Hepatocyte (in vitro differentiated cells): ENCODE measurements at regions not wholly inside any gene's neighbourhood (a gene's known extent, or its start where the extent isn't known, plus 50 kb on each side); places are given as distances from the start of the nearest gene placed in this dataset.

Experiments
- DNase-seq: peaks from one replicate; pipeline ENCODE4 v3.0.0-alpha.2; 2016; ENCODE audit warnings: low spot score
- H2AFZ ChIP-seq: fragments of 200-600 bp; sonication (generic); 2 replicates; pipeline ENCODE4 v1.6.0; 2016; ENCODE audit warnings: antibody characterized with exemption, mild to moderate bottlenecking
- H3K27ac ChIP-seq: fragments of 200-600 bp; sonication (generic); 2 replicates; pipeline ENCODE4 v1.5.1; 2016; ENCODE audit warnings: mild to moderate bottlenecking
- H3K27me3 ChIP-seq: fragments of 200-600 bp; sonication (generic); 2 replicates; pipeline ENCODE4 v1.6.1; 2016
- H3K36me3 ChIP-seq: fragments of 200-600 bp; sonication (generic); replicated peaks from 2 replicates; pipeline ENCODE4 v1.5.1; 2016; ENCODE audit warnings: low read depth; ENCODE audit not compliant: insufficient read depth
- H3K4me1 ChIP-seq: fragments of 200-600 bp; sonication (generic); 2 replicates; pipeline ENCODE4 v1.5.1; 2016; ENCODE audit warnings: mild to moderate bottlenecking, moderate library complexity; ENCODE audit not compliant: insufficient read depth
- H3K4me2 ChIP-seq: fragments of 200-600 bp; sonication (generic); 2 replicates; pipeline ENCODE4 v1.6.0; 2016
- H3K4me3 ChIP-seq: fragments of 200-600 bp; sonication (generic); 2 replicates; pipeline ENCODE4 v1.5.1; 2016; ENCODE audit warnings: mild to moderate bottlenecking
- H3K79me2 ChIP-seq: fragments of 200-600 bp; sonication (generic); 2 replicates; pipeline ENCODE4 v1.6.0; 2017; ENCODE audit warnings: mild to moderate bottlenecking
- H3K9me2 ChIP-seq: fragments of 200-600 bp; sonication (generic); replicated peaks from 2 replicates; pipeline ENCODE4 v1.6.0; 2017; ENCODE audit warnings: mild to moderate bottlenecking; ENCODE audit not compliant: insufficient read depth
- H3K9me3 ChIP-seq: fragments of 200-600 bp; sonication (generic); 2 replicates; pipeline ENCODE4 v1.5.1; 2016; ENCODE audit warnings: low read depth, mild to moderate bottlenecking
- H4K20me1 ChIP-seq: fragments of 200-600 bp; sonication (generic); 2 replicates; pipeline ENCODE4 v1.6.0; 2016; ENCODE audit warnings: mild to moderate bottlenecking; ENCODE audit not compliant: insufficient read depth, poor library complexity, severe bottlenecking
- EZH2 ChIP-seq: fragments of 200-600 bp; sonication (generic); IDR thresholded peaks from 2 replicates; pipeline ENCODE4 v1.6.1; 2016; ENCODE audit warnings: antibody characterized with exemption, mild to moderate bottlenecking, borderline replicate concordance
- EZH2phosphoT487 ChIP-seq: fragments of 200-600 bp; sonication (generic); IDR thresholded peaks from one replicate; pipeline ENCODE4 v1.6.1; 2018; ENCODE audit warnings: antibody characterized with exemption, mild to moderate bottlenecking, low read depth, moderate library complexity; ENCODE audit not compliant: unreplicated experiment, severe bottlenecking
- WGBS: methylation state at CpG from one replicate; pipeline ENCODE4 v1.1.6; 2016; ENCODE audit warnings: low lambda C conversion rate; ENCODE audit errors: missing lambda C conversion rate; 5-methylcytosine and 5-hydroxymethylcytosine counted together
- TF ChIP-seq, protein P1 (sequence below): fragments of 200-600 bp; sonication (generic); IDR thresholded peaks from 2 replicates; pipeline ENCODE4 v1.5.1; 2016; ENCODE audit warnings: antibody characterized with exemption, mild to moderate bottlenecking; ENCODE audit not compliant: poor library complexity

- Histone ChIP-seq H3K27me3 (no peaks in the 10 kb centered on the region), H3K27ac (no peak overlapping the region), H3K79me2 (no peaks in the 10 kb centered on the region), H2AFZ (no peak overlapping the region), H3K4me2 (no peak overlapping the region), H3K9me2 (no peaks in the 10 kb centered on the region), H3K9me3 (no peaks in the 10 kb centered on the region), H3K4me1 (no peaks in the 10 kb centered on the region), H4K20me1 (no peaks in the 10 kb centered on the region), H3K4me3 (no peak overlapping the region), H3K36me3 (no peaks in the 10 kb centered on the region)
- no peak for TF ChIP-seq EZH2phosphoT487
- TF ChIP-seq, protein P1, sequence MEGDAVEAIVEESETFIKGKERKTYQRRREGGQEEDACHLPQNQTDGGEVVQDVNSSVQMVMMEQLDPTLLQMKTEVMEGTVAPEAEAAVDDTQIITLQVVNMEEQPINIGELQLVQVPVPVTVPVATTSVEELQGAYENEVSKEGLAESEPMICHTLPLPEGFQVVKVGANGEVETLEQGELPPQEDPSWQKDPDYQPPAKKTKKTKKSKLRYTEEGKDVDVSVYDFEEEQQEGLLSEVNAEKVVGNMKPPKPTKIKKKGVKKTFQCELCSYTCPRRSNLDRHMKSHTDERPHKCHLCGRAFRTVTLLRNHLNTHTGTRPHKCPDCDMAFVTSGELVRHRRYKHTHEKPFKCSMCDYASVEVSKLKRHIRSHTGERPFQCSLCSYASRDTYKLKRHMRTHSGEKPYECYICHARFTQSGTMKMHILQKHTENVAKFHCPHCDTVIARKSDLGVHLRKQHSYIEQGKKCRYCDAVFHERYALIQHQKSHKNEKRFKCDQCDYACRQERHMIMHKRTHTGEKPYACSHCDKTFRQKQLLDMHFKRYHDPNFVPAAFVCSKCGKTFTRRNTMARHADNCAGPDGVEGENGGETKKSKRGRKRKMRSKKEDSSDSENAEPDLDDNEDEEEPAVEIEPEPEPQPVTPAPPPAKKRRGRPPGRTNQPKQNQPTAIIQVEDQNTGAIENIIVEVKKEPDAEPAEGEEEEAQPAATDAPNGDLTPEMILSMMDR, result no peak
- no peak for TF ChIP-seq EZH2
- WGBS, result 78% methylated on average over 1 of the region's 1 CpG
- no peak for DNase-seq
These were observed 111.9 kb upstream of the PCDH18 start for GRCh38 chr4:137644201-137644600.

- TF ChIP-seq, protein P1, result no peak
- no peak for TF ChIP-seq EZH2phosphoT487
- no peak for TF ChIP-seq EZH2
- H3K9me3 ChIP-seq, result no peaks in the 10 kb centered on the region
- H2AFZ ChIP-seq, result no peak overlapping the region
- no peaks in the 10 kb centered on the region for H3K9me2 ChIP-seq
- H3K4me3 ChIP-seq, result no peak overlapping the region
- H3K4me1 ChIP-seq, result no peaks in the 10 kb centered on the region
- H4K20me1 ChIP-seq, result no peaks in the 10 kb centered on the region
- H3K4me2 ChIP-seq, result no peak overlapping the region
- no peaks in the 10 kb centered on the region for H3K79me2 ChIP-seq
- DNase-seq, result no peak
- H3K36me3 ChIP-seq, result no peaks in the 10 kb centered on the region
- H3K27ac ChIP-seq, result no peak overlapping the region
- no peaks in the 10 kb centered on the region for H3K27me3 ChIP-seq
- WGBS, result 99% methylated on average over 3 of the region's 3 CpGs
These were observed 109.2 kb upstream of the PCDH18 start for GRCh38 chr4:137641544-137641943.

GRCh38 chr4:137640838-137641158 lies 108.5 kb upstream of the PCDH18 start:
- Histone ChIP-seq H3K36me3 (no peaks in the 10 kb centered on the region), H3K4me3 (no peak overlapping the region), H4K20me1 (no peaks in the 10 kb centered on the region), H3K4me2 (no peak overlapping the region), H3K27ac (no peak overlapping the region), H3K27me3 (no peaks in the 10 kb centered on the region), H3K79me2 (no peaks in the 10 kb centered on the region), H3K9me3 (no peaks in the 10 kb centered on the region), H3K9me2 (no peaks in the 10 kb centered on the region), H2AFZ (no peak overlapping the region), H3K4me1 (no peaks in the 10 kb centered on the region)
- TF ChIP-seq, protein P1, result no peak
- no peak for TF ChIP-seq EZH2
- TF ChIP-seq EZH2phosphoT487, result no peak
- DNase-seq, result no peak
- 89% methylated on average over 1 of the region's 1 CpG for WGBS

DNA sequence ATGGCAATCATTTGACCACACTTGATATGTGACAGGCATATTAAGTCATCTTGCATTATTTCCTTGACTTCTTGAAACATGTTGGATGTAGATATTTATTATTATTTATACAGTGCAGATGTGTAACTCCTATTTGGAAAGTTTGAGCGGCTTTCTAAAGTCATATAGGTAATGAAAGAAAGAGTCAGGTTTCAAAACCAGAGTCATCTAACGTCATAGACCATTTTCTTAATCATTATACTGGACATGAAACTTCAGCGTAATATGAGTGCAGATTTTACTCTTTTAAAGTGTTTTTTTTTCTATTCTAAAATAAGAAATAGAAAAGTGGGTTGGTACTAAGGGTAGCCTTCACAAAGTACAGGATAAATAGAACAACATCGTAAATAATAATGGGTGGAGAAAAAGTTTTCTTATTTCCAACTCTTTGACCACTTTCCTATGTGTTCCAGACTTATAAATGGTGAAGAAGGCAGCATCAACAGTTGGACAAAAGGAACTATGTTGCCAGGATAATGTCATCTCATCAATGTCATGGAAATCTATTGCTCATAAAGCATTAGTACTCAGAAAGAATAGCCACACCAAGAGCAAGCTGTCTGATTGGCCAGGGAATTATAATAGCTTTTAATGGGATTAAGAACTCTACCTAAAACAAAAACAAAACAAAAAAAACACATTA lies 108.0 kb upstream of the PCDH18 start:
- no peaks in the 10 kb centered on the region for H3K9me2 ChIP-seq
- H3K79me2 ChIP-seq, result no peaks in the 10 kb centered on the region
- no peak overlapping the region for H2AFZ ChIP-seq
- no peaks in the 10 kb centered on the region for H3K27me3 ChIP-seq
- no peak overlapping the region for H3K27ac ChIP-seq
- H3K36me3 ChIP-seq, result no peaks in the 10 kb centered on the region
- WGBS, result 85% methylated on average over 4 of the region's 4 CpGs
- TF ChIP-seq EZH2phosphoT487, result no peak
- TF ChIP-seq EZH2, result no peak
- TF ChIP-seq, protein P1, result no peak
- DNase-seq, result no peak
- H3K4me1 ChIP-seq, result no peaks in the 10 kb centered on the region
- no peak overlapping the region for H3K4me2 ChIP-seq
- no peak overlapping the region for H3K4me3 ChIP-seq
- no peaks in the 10 kb centered on the region for H3K9me3 ChIP-seq
- H4K20me1 ChIP-seq, result no peaks in the 10 kb centered on the region
